OCI-LY3 (cell line): ENCODE measurements at regions not wholly inside any gene's neighbourhood (a gene's known extent, or its start where the extent isn't known, plus 50 kb on each side); places are given as distances from the start of the nearest gene placed in this dataset.

Experiments
- CTCF ChIP-seq: fragments of 200-600, 300-600 bp; sonication (generic); IDR thresholded peaks from 2 replicates; pipeline ENCODE4 v1.5.1; 2014; ENCODE audit warnings: antibody characterized with exemption, low read length, low read depth
- EZH2phosphoT487 ChIP-seq: fragments of 200-600 bp; shearing (Covaris generic); IDR thresholded peaks from 2 replicates; pipeline ENCODE4 v1.6.1; 2018; ENCODE audit warnings: antibody characterized with exemption, mixed run types, low read depth

GRCh38 chr20:6908673-6909072 is 141.2 kb downstream of the BMP2 start:
- TF ChIP-seq CTCF = no peak
- no peak for TF ChIP-seq EZH2phosphoT487
